HG03469 (cell line): ENCODE measurements at regions not wholly inside any gene's neighbourhood (a gene's known extent, or its start where the extent isn't known, plus 50 kb on each side); places are given as distances from the start of the nearest gene placed in this dataset.

Source experiments
- ATAC-seq: cut with Tn5 transposase; IDR thresholded peaks from one replicate; pipeline ENCODE4 v1.9.1; 2021; ENCODE audit warnings: mild to moderate bottlenecking, moderate library complexity, moderate number of reproducible peaks; ENCODE audit not compliant: unreplicated experiment

- no peak for ATAC-seq
Observed at GRCh38 chr12:93173178-93173957, 204.4 kb upstream of the NUDT4 start.

GRCh38 chr12:93174048-93174447, 203.7 kb upstream of the NUDT4 start:
- ATAC-seq, result no peak

- ATAC-seq, result no peak
Observed at GRCh38 chr12:93174473-93174872, 203.3 kb upstream of the NUDT4 start.

- no peak for ATAC-seq
Observed at GRCh38 chr12:93176165-93176564, 201.6 kb upstream of the NUDT4 start.

GRCh38 chr12:93176610-93177126, 201.1 kb upstream of the NUDT4 start:
- no peak for ATAC-seq

- ATAC-seq, result no peak
Observed at GRCh38 chr12:93177208-93178153, 200.2 kb upstream of the NUDT4 start.

GRCh38 chr12:93178154-93178878, 199.4 kb upstream of the NUDT4 start:
- ATAC-seq, result no peak

GRCh38 chr12:93179792-93180191, 197.9 kb upstream of the NUDT4 start:
- ATAC-seq, result no peak

- no peak for ATAC-seq
Observed at GRCh38 chr12:93180566-93180965, 197.2 kb upstream of the NUDT4 start.

GRCh38 chr12:93181409-93181965, 196.2 kb upstream of the NUDT4 start:
- ATAC-seq, result no peak

GRCh38 chr12:93183940-93184671, 193.6 kb upstream of the NUDT4 start:
- ATAC-seq, result peak; percentile 80

GRCh38 chr12:93184672-93185368, 192.9 kb upstream of the NUDT4 start:
- ATAC-seq, result no peak

GRCh38 chr12:93185369-93185741, 192.4 kb upstream of the NUDT4 start:
- no peak for ATAC-seq

GRCh38 chr12:93186131-93186530, 191.6 kb upstream of the NUDT4 start:
- no peak for ATAC-seq

GRCh38 chr12:93186621-93187020, 191.1 kb upstream of the NUDT4 start:
- ATAC-seq, result no peak

GRCh38 chr12:93191423-93191822, 186.3 kb upstream of the NUDT4 start:
- no peak for ATAC-seq

- ATAC-seq, result no peak
Observed at GRCh38 chr12:93191956-93192355, 185.8 kb upstream of the NUDT4 start.

GRCh38 chr12:93192878-93193277, 184.8 kb upstream of the NUDT4 start:
- no peak for ATAC-seq

GRCh38 chr12:93195511-93195910, 182.2 kb upstream of the NUDT4 start:
- ATAC-seq, result no peak
